HG02623 (cell line): ENCODE measurements at regions not wholly inside any gene's neighbourhood (a gene's known extent, or its start where the extent isn't known, plus 50 kb on each side); places are given as distances from the start of the nearest gene placed in this dataset.

Source experiments
- ATAC-seq: cut with Tn5 transposase; IDR thresholded peaks from one replicate; pipeline ENCODE4 v1.9.1; 2021; ENCODE audit warnings: moderate library complexity; ENCODE audit not compliant: unreplicated experiment

GRCh38 chr5:2696156-2696807, 55.2 kb downstream of the IRX2 start:
- ATAC-seq = no peak

GRCh38 chr5:2695200-2695891, 56.1 kb downstream of the IRX2 start:
- ATAC-seq = no peak

- ATAC-seq = no peak
Measured at GRCh38 chr5:2691530-2691929, 59.9 kb downstream of the IRX2 start.

- no peak for ATAC-seq
Measured at GRCh38 chr5:2690293-2690692, 61.2 kb downstream of the IRX2 start.

- no peak for ATAC-seq
Measured at GRCh38 chr5:2688586-2688985, 62.9 kb downstream of the IRX2 start.

GRCh38 chr5:2687746-2688145, 63.7 kb downstream of the IRX2 start:
- no peak for ATAC-seq

GRCh38 chr5:2686321-2687124, 65.0 kb downstream of the IRX2 start:
- no peak for ATAC-seq

GRCh38 chr5:2685651-2686272, 65.7 kb downstream of the IRX2 start:
- ATAC-seq = no peak

- ATAC-seq = no peak
Measured at GRCh38 chr5:2684606-2685005, 66.9 kb downstream of the IRX2 start.

- no peak for ATAC-seq
Measured at GRCh38 chr5:2683720-2684119, 67.8 kb downstream of the IRX2 start.

- no peak for ATAC-seq
Measured at GRCh38 chr5:2681476-2681875, 70.0 kb downstream of the IRX2 start.

- no peak for ATAC-seq
Measured at GRCh38 chr5:2680979-2681378, 70.5 kb downstream of the IRX2 start.

GRCh38 chr5:2677689-2678088, 73.8 kb downstream of the IRX2 start:
- no peak for ATAC-seq

- no peak for ATAC-seq
Measured at GRCh38 chr5:2675548-2675947, 75.9 kb downstream of the IRX2 start.

- ATAC-seq = no peak
Measured at GRCh38 chr5:2674456-2674855, 77.0 kb downstream of the IRX2 start.

- ATAC-seq = no peak
Measured at GRCh38 chr5:2670940-2671339, 80.5 kb downstream of the IRX2 start.

GRCh38 chr5:2669913-2670312, 81.6 kb downstream of the IRX2 start:
- no peak for ATAC-seq

GRCh38 chr5:2669259-2669658, 82.2 kb downstream of the IRX2 start:
- ATAC-seq = no peak

GRCh38 chr5:2666081-2666480, 85.4 kb downstream of the IRX2 start:
- ATAC-seq = no peak

GRCh38 chr5:2663489-2663888, 88.0 kb downstream of the IRX2 start:
- no peak for ATAC-seq

GRCh38 chr5:2660315-2660714, 91.2 kb downstream of the IRX2 start:
- no peak for ATAC-seq
